Suppressor macrophage treated with lipopolysaccharide for 1 hour (primary cell): ENCODE measurements at regions not wholly inside any gene's neighbourhood (a gene's known extent, or its start where the extent isn't known, plus 50 kb on each side); places are given as distances from the start of the nearest gene placed in this dataset.

Source experiments
- DNase-seq, 3 donors: peaks; one replicate each; pipeline ENCODE4 v3.0.0-alpha.2; 2020 to 2022

GRCh38 chr17:79214940-79215604 is 140.4 kb downstream of the ENGASE start:
- DNase-seq = no peak

- no peak for DNase-seq
Observed at GRCh38 chr17:79214459-79214858, 139.8 kb downstream of the ENGASE start.

- no peak for DNase-seq
Observed at GRCh38 chr17:79213305-79213704, 138.7 kb downstream of the ENGASE start.

- peak in 1 of 3 donors; percentile 6 for DNase-seq
Observed at GRCh38 chr17:79212149-79213087, 137.8 kb downstream of the ENGASE start.

- no peak for DNase-seq
Observed at GRCh38 chr17:79211061-79211770, 136.6 kb downstream of the ENGASE start.

GRCh38 chr17:79210638-79211037 is 136.0 kb downstream of the ENGASE start:
- DNase-seq = no peak

GRCh38 chr17:79207960-79208359 is 133.3 kb downstream of the ENGASE start:
- DNase-seq = no peak

GRCh38 chr17:79205688-79206205 is 131.1 kb downstream of the ENGASE start:
- DNase-seq = no peak

- no peak for DNase-seq
Observed at GRCh38 chr17:79204261-79204660, 129.6 kb downstream of the ENGASE start.

GRCh38 chr17:79203657-79204056 is 129.0 kb downstream of the ENGASE start:
- DNase-seq = no peak

GRCh38 chr17:79203016-79203415 is 128.4 kb downstream of the ENGASE start:
- no peak for DNase-seq

- no peak for DNase-seq
Observed at GRCh38 chr17:79202480-79202879, 127.9 kb downstream of the ENGASE start.

GRCh38 chr17:79201536-79202227 is 127.1 kb downstream of the ENGASE start:
- DNase-seq = no peak

- DNase-seq = no peak
Observed at GRCh38 chr17:79201119-79201518, 126.5 kb downstream of the ENGASE start.

GRCh38 chr17:79196913-79197312 is 122.3 kb downstream of the ENGASE start:
- no peak for DNase-seq

GRCh38 chr17:79192503-79193351 is 118.1 kb downstream of the ENGASE start:
- DNase-seq = peak in 2 of 3 donors; percentile 15 to 57

- DNase-seq = no peak
Observed at GRCh38 chr17:79191270-79191934, 116.8 kb downstream of the ENGASE start.

- no peak for DNase-seq
Observed at GRCh38 chr17:79189305-79189704, 114.7 kb downstream of the ENGASE start.

- no peak for DNase-seq
Observed at GRCh38 chr17:79188685-79189084, 114.1 kb downstream of the ENGASE start.

- DNase-seq = peak in 1 of 3 donors; percentile 31
Observed at GRCh38 chr17:79188048-79188447, 113.4 kb downstream of the ENGASE start.

- DNase-seq = no peak
Observed at GRCh38 chr17:79187186-79187585, 112.6 kb downstream of the ENGASE start.
